GM12878 (cell line): ENCODE measurements at regions not wholly inside any gene's neighbourhood (a gene's known extent, or its start where the extent isn't known, plus 50 kb on each side); places are given as distances from the start of the nearest gene placed in this dataset.

ENCODE experiments used
- ASH2L ChIP-seq: fragments of 300-600, 200-600 bp; sonication (generic); IDR thresholded peaks from 2 replicates; pipeline ENCODE4 v1.6.1; 2017; ENCODE audit warnings: low read depth, mild to moderate bottlenecking, borderline replicate concordance
- CHD2 ChIP-seq: IDR thresholded peaks from 2 replicates; pipeline ENCODE4 v1.6.1; 2011; ENCODE audit warnings: low read depth, low read length, improper control_type of control experiment, borderline replicate concordance
- CTCF ChIP-seq, 3 experiments: IDR thresholded peaks in 2 of 3; conservative IDR thresholded peaks in 1 of 3; 2 replicates each; pipeline ENCODE4 v1.5.1; 2011; ENCODE audit warnings: low read depth in 3 of 3, low read length in 3 of 3, mild to moderate bottlenecking in 3 of 3, control low read depth in 2 of 3, moderate library complexity in 2 of 3, inconsistent platforms in 1 of 3, mixed read lengths in 1 of 3; ENCODE audit not compliant: control insufficient read depth in 2 of 3, insufficient read depth in 1 of 3; ENCODE audit errors: extremely low read depth in 1 of 3
- EGR1 ChIP-seq, 2 experiments: IDR thresholded peaks; 1 replicate in 1 of 2; 2 replicates in 1 of 2; pipeline ENCODE4 v1.6.1; 2011 to 2012; ENCODE audit warnings: low read depth in 2 of 2, low read length in 2 of 2, borderline replicate concordance in 1 of 2, mild to moderate bottlenecking in 1 of 2, moderate library complexity in 1 of 2
- EP300 ChIP-seq, 2 experiments: fragments of 150-350 bp in 1 of 2; IDR thresholded peaks; 2 replicates each; pipeline ENCODE4 v1.6.1; 2011 to 2012; ENCODE audit warnings: low read depth in 2 of 2, low read length in 2 of 2, borderline replicate concordance in 1 of 2, improper control_type of control experiment in 1 of 2, inconsistent platforms in 1 of 2; ENCODE audit not compliant: control insufficient read depth in 1 of 2
- MEF2A ChIP-seq: IDR thresholded peaks from 2 replicates; pipeline ENCODE4 v1.6.1; 2011; ENCODE audit warnings: low read depth, mild to moderate bottlenecking, low read length, moderate library complexity; ENCODE audit not compliant: insufficient read depth
- POLR2A ChIP-seq: IDR thresholded peaks from 2 replicates; pipeline ENCODE4 v1.6.1; 2011; ENCODE audit warnings: low read depth, mild to moderate bottlenecking, low read length
- POLR2AphosphoS5 ChIP-seq: IDR thresholded peaks from 2 replicates; pipeline ENCODE4 v1.6.1; 2011; ENCODE audit warnings: mild to moderate bottlenecking, low read length, inconsistent platforms
- SMC3 ChIP-seq: IDR thresholded peaks from 2 replicates; pipeline ENCODE4 v1.6.1; 2011; ENCODE audit warnings: low read length, improper control_type of control experiment, borderline replicate concordance
- TAF1 ChIP-seq: IDR thresholded peaks from 2 replicates; pipeline ENCODE4 v1.6.1; 2011; ENCODE audit warnings: mild to moderate bottlenecking, low read depth, low read length, borderline replicate concordance
- YBX1 ChIP-seq: fragments of 450-650 bp; IDR thresholded peaks from 2 replicates; pipeline ENCODE4 v1.6.1; 2016; ENCODE audit warnings: antibody characterized with exemption
- ZNF687 ChIP-seq: fragments of 450-650 bp; IDR thresholded peaks from 2 replicates; pipeline ENCODE4 v1.6.1; 2017; ENCODE audit warnings: mild to moderate bottlenecking, moderate library complexity

- TF ChIP-seq CHD2 (no peak), POLR2A (no peak), YBX1 (no peak), EP300 (IDR thresholded peaks at IDR 0.05; ENCODE audit: borderline replicate concordance in 1 of 2, control insufficient read depth in 1 of 2, low read depth in 2 of 2, low read length in 2 of 2) (no peak), CTCF (IDR thresholded peaks at IDR 0.05 in 2 of 3, conservative IDR thresholded peaks at IDR 0.05 in 1 of 3; ENCODE audit: control insufficient read depth in 2 of 3, extremely low read depth in 1 of 3, insufficient read depth in 1 of 3, low read depth in 3 of 3, low read length in 3 of 3) (no peak), SMC3 (no peak), ZNF687 (no peak), TAF1 (no peak), MEF2A (no peak), ASH2L (no peak), EGR1 (IDR thresholded peaks at IDR 0.05; ENCODE audit: borderline replicate concordance in 1 of 2, low read depth in 2 of 2, low read length in 2 of 2) (no peak), POLR2AphosphoS5 (no peak)
Measured at GRCh38 chr6:45717027-45717426, 298.6 kb downstream of the CLIC5 start.
